ENCODE measurements at regions not wholly inside any gene's neighbourhood (a gene's known extent, or its start where the extent isn't known, plus 50 kb on each side); places are given as distances from the start of the nearest gene placed in this dataset.

GRCh38 chr11:45725776-45726492, 60.5 kb upstream of the CHST1 start:
- WGBS, 2 donors: 68 to 74% methylated on average over 6 of the region's 6 CpGs
- no peaks in the 10 kb centered on the region for H3K36me3 ChIP-seq
- TF ChIP-seq CTCF (IDR thresholded peaks at IDR 0.05): no peak
- TF ChIP-seq POLR2AphosphoS5 (IDR thresholded peaks at IDR 0.05): no peak
- no peak for TF ChIP-seq EP300 (IDR thresholded peaks at IDR 0.05)
- TF ChIP-seq POLR2A (IDR thresholded peaks at IDR 0.05): no peak
- no peaks in the 10 kb centered on the region for H3K4me1 ChIP-seq
- no peak for DNase-seq
- H3K27ac ChIP-seq: no peak overlapping the region
- H3K9me3 ChIP-seq: no peaks in the 10 kb centered on the region
- no peaks in the 10 kb centered on the region for H3K27me3 ChIP-seq
- no peak overlapping the region for H3K4me3 ChIP-seq
- intact Hi-C loops (cut with DNase I): no loop called here

- DNase-seq: no peak
- Histone ChIP-seq H3K9me3 (no peaks in the 10 kb centered on the region), H3K4me3 (no peak overlapping the region), H3K27ac (no peak overlapping the region), H3K27me3 (no peaks in the 10 kb centered on the region), H3K36me3 (no peaks in the 10 kb centered on the region), H3K4me1 (no peaks in the 10 kb centered on the region)
- intact Hi-C loops (cut with DNase I): no loop called here
- 78 to 83% methylated on average over 3 of the region's 3 CpGs for WGBS, 2 donors
- TF ChIP-seq POLR2AphosphoS5 (IDR thresholded peaks at IDR 0.05) (no peak), CTCF (IDR thresholded peaks at IDR 0.05) (no peak)
Observed at GRCh38 chr11:45725121-45725520, 59.7 kb upstream of the CHST1 start.

- Histone ChIP-seq H3K27ac (no peak overlapping the region), H3K4me3 (no peak overlapping the region), H3K36me3 (no peaks in the 10 kb centered on the region), H3K27me3 (no peaks in the 10 kb centered on the region), H3K9me3 (no peaks in the 10 kb centered on the region), H3K4me1 (no peaks in the 10 kb centered on the region)
- DNase-seq: no peak
- 39 to 40% methylated on average over 3 of the region's 3 CpGs for WGBS, 2 donors
- intact Hi-C loops (cut with DNase I): no loop called here
- TF ChIP-seq POLR2A (IDR thresholded peaks at IDR 0.05) (no peak), POLR2AphosphoS5 (IDR thresholded peaks at IDR 0.05) (no peak), CTCF (IDR thresholded peaks at IDR 0.05) (no peak), EP300 (IDR thresholded peaks at IDR 0.05) (no peak)
Observed at GRCh38 chr11:45724153-45724552, 58.7 kb upstream of the CHST1 start.

GRCh38 chr11:45723397-45723796, 58.0 kb upstream of the CHST1 start:
- 76% methylated on average over 7 of the region's 7 CpGs for WGBS, 2 donors
- Histone ChIP-seq H3K36me3 (no peaks in the 10 kb centered on the region), H3K4me1 (no peaks in the 10 kb centered on the region), H3K27ac (no peak overlapping the region), H3K27me3 (no peaks in the 10 kb centered on the region), H3K9me3 (no peaks in the 10 kb centered on the region), H3K4me3 (no peak overlapping the region)
- intact Hi-C loops (cut with DNase I): no loop called here
- no peak for TF ChIP-seq CTCF (IDR thresholded peaks at IDR 0.05)
- TF ChIP-seq POLR2AphosphoS5 (IDR thresholded peaks at IDR 0.05): no peak
- TF ChIP-seq EP300 (IDR thresholded peaks at IDR 0.05): no peak
- no peak for TF ChIP-seq POLR2A (IDR thresholded peaks at IDR 0.05)
- DNase-seq: no peak

GRCh38 chr11:45722144-45722543, 56.7 kb upstream of the CHST1 start:
- 83 to 85% methylated on average over 13 of the region's 13 CpGs for WGBS, 2 donors
- Histone ChIP-seq H3K27ac (no peak overlapping the region), H3K9me3 (no peaks in the 10 kb centered on the region), H3K4me1 (no peaks in the 10 kb centered on the region), H3K4me3 (no peak overlapping the region), H3K27me3 (no peaks in the 10 kb centered on the region), H3K36me3 (no peaks in the 10 kb centered on the region)
- TF ChIP-seq POLR2AphosphoS5 (IDR thresholded peaks at IDR 0.05) (no peak), EP300 (IDR thresholded peaks at IDR 0.05) (no peak), CTCF (IDR thresholded peaks at IDR 0.05) (no peak), POLR2A (IDR thresholded peaks at IDR 0.05) (no peak)
- no peak for DNase-seq
- intact Hi-C loops (cut with DNase I): no loop called here

Measured in sigmoid colon (tissue), 6 donors.